CMK (cell line): ENCODE measurements at regions not wholly inside any gene's neighbourhood (a gene's known extent, or its start where the extent isn't known, plus 50 kb on each side); places are given as distances from the start of the nearest gene placed in this dataset.
"Not testable (repeated sequence)": the region's sequence is repeated elsewhere in the genome, so short reads cannot be mapped to it uniquely, and the experiment has no call there.

Source experiments
- DNase-seq: peaks from one replicate; pipeline ENCODE4 v3.0.0-alpha.2; 2010; ENCODE audit warnings: low read depth

GRCh38 chr22:22346401-22347107 lies 102.0 kb downstream of the VPREB1 start:
- DNase-seq: no peak

- no peak for DNase-seq
Observed at GRCh38 chr22:22348127-22348814, 103.7 kb downstream of the VPREB1 start.

- DNase-seq: no peak
Observed at GRCh38 chr22:22348815-22349454, 104.3 kb downstream of the VPREB1 start.

GRCh38 chr22:22349455-22349836 lies 104.9 kb downstream of the VPREB1 start:
- no peak for DNase-seq

GRCh38 chr22:22351366-22351765 lies 106.8 kb downstream of the VPREB1 start:
- no peak for DNase-seq

- no peak for DNase-seq
Observed at GRCh38 chr22:22352371-22352999, 107.9 kb downstream of the VPREB1 start.

- no peak for DNase-seq
Observed at GRCh38 chr22:22355096-22355834, 110.7 kb downstream of the VPREB1 start.

- DNase-seq: peak; percentile 47
Observed at GRCh38 chr22:22357024-22357883, 112.7 kb downstream of the VPREB1 start.

- no peak for DNase-seq
Observed at GRCh38 chr22:22358152-22358551, 113.6 kb downstream of the VPREB1 start.

GRCh38 chr22:22358686-22359085 lies 114.1 kb downstream of the VPREB1 start:
- no peak for DNase-seq

- DNase-seq: no peak
Observed at GRCh38 chr22:22359465-22359864, 114.9 kb downstream of the VPREB1 start.

GRCh38 chr22:22360014-22360413 lies 115.4 kb downstream of the VPREB1 start:
- DNase-seq: no peak

GRCh38 chr22:22362311-22362710 lies 117.7 kb downstream of the VPREB1 start:
- DNase-seq: no peak

GRCh38 chr22:22362936-22363335 lies 118.3 kb downstream of the VPREB1 start:
- DNase-seq: no peak

- no peak for DNase-seq
Observed at GRCh38 chr22:22364207-22364606, 119.6 kb downstream of the VPREB1 start.

GRCh38 chr22:22366537-22366936 lies 122.0 kb downstream of the VPREB1 start:
- DNase-seq: no peak

- no peak for DNase-seq
Observed at GRCh38 chr22:22368516-22368915, 123.9 kb downstream of the VPREB1 start.

GRCh38 chr22:22369219-22369963 lies 124.8 kb downstream of the VPREB1 start:
- not testable (repeated sequence) for DNase-seq

GRCh38 chr22:22369964-22370270 lies 125.3 kb downstream of the VPREB1 start:
- DNase-seq: no peak

- DNase-seq: no peak
Observed at GRCh38 chr22:22371031-22371541, 126.5 kb downstream of the VPREB1 start.
